GM23338 (cell line): ENCODE measurements at regions not wholly inside any gene's neighbourhood (a gene's known extent, or its start where the extent isn't known, plus 50 kb on each side); places are given as distances from the start of the nearest gene placed in this dataset.
A peak's percentile ranks its signal among the peaks of the same experiment; 100 is the strongest.

ENCODE experiments used
- ATAC-seq: fragments of 200-7000 bp; cut with Tn5 transposase; 3 replicates; pipeline ENCODE4 v1.9.1; 2020
- DNase-seq: peaks from one replicate; pipeline ENCODE4 v3.0.0-alpha.2; 2015; ENCODE audit warnings: low spot score
- H2AFZ ChIP-seq: fragments of 200-600 bp; sonication (generic); 2 replicates; pipeline ENCODE4 v1.8.0; 2016; ENCODE audit warnings: antibody characterized with exemption, mild to moderate bottlenecking, moderate library complexity
- H3F3A ChIP-seq: fragments of 200-600 bp; sonication (generic); replicated peaks from 2 replicates; pipeline ENCODE4 v1.8.0; 2017; ENCODE audit warnings: antibody characterized with exemption, mixed run types, low read depth
- H3K27ac ChIP-seq: fragments of 200-600 bp; sonication (generic); 2 replicates; pipeline ENCODE4 v1.6.1; 2016; ENCODE audit warnings: low read depth
- H3K27me3 ChIP-seq: fragments of 200-600 bp; sonication (generic); 2 replicates; pipeline ENCODE4 v1.8.0; 2016; ENCODE audit warnings: mild to moderate bottlenecking, mixed run types, moderate library complexity; ENCODE audit not compliant: insufficient read depth
- H3K36me3 ChIP-seq: fragments of 200-600 bp; sonication (generic); 2 replicates; pipeline ENCODE4 v1.8.0; 2016; ENCODE audit warnings: mild to moderate bottlenecking; ENCODE audit not compliant: insufficient read depth
- H3K4me1 ChIP-seq: fragments of 200-600 bp; sonication (generic); 2 replicates; pipeline ENCODE4 v1.8.0; 2016; ENCODE audit warnings: mild to moderate bottlenecking, moderate library complexity; ENCODE audit not compliant: insufficient read depth
- H3K4me2 ChIP-seq: fragments of 200-600 bp; sonication (generic); 2 replicates; pipeline ENCODE4 v1.7.1; 2017; ENCODE audit warnings: mixed run types
- H3K4me3 ChIP-seq: fragments of 200-600 bp; sonication (generic); 2 replicates; pipeline ENCODE4 v1.6.1; 2016; ENCODE audit warnings: mixed run types
- H3K79me2 ChIP-seq: fragments of 200-600 bp; sonication (generic); replicated peaks from 2 replicates; pipeline ENCODE4 v1.8.0; 2017; ENCODE audit warnings: mild to moderate bottlenecking; ENCODE audit not compliant: insufficient read depth
- H3K9me2 ChIP-seq: fragments of 200-600 bp; sonication (generic); 2 replicates; pipeline ENCODE4 v1.8.0; 2017; ENCODE audit not compliant: insufficient read depth
- H4K20me1 ChIP-seq: fragments of 200-600 bp; sonication (generic); replicated peaks from 2 replicates; pipeline ENCODE4 v1.8.0; 2017; ENCODE audit warnings: mild to moderate bottlenecking; ENCODE audit not compliant: insufficient read depth
- H3K27ac Mint-ChIP-seq: 2 replicates; pipeline ENCODE4 v1.8.0; 2020; ENCODE audit warnings: inconsistent platforms, mild to moderate bottlenecking, moderate library complexity, mixed read lengths
- H3K27me3 Mint-ChIP-seq: 3 replicates; pipeline ENCODE4 v1.8.0; 2022; ENCODE audit warnings: low read depth, mild to moderate bottlenecking, moderate library complexity, mixed read lengths, inconsistent platforms; ENCODE audit not compliant: insufficient read depth, poor library complexity
- H3K36me3 Mint-ChIP-seq: 3 replicates; pipeline ENCODE4 v1.8.0; 2021; ENCODE audit warnings: low read depth, mild to moderate bottlenecking, inconsistent platforms, moderate library complexity, mixed read lengths
- H3K4me1 Mint-ChIP-seq: 3 replicates; pipeline ENCODE4 v1.8.0; 2020; ENCODE audit warnings: mild to moderate bottlenecking, inconsistent platforms, mixed read lengths
- H3K4me3 Mint-ChIP-seq: 3 replicates; pipeline ENCODE4 v1.8.0; 2021; ENCODE audit warnings: moderate library complexity, mild to moderate bottlenecking, inconsistent platforms, mixed read lengths
- H3K9me3 Mint-ChIP-seq: 3 replicates; pipeline ENCODE4 v1.8.0; 2020; ENCODE audit warnings: moderate library complexity, mild to moderate bottlenecking, inconsistent platforms, mixed read lengths
- NANOG ChIP-seq: IDR thresholded peaks from 2 replicates; pipeline ENCODE4 v1.6.1; 2016; ENCODE audit warnings: antibody characterized with exemption, borderline replicate concordance
- POLR2AphosphoS5 ChIP-seq: IDR thresholded peaks from 2 replicates; pipeline ENCODE4 v1.6.1; 2016; ENCODE audit warnings: antibody characterized with exemption, low read depth
- ZNF331 ChIP-seq: fragments of 250-450 bp; sonication (Bioruptor Pico); IDR thresholded peaks from 2 replicates; pipeline ENCODE4 v1.5.0; 2020; ENCODE audit warnings: low read depth, mild to moderate bottlenecking, moderate library complexity
- TF ChIP-seq, protein P1 (sequence below): fragments of 250-450 bp; sonication (Bioruptor Pico); IDR thresholded peaks from 2 replicates; pipeline ENCODE4 v1.5.0; 2020; ENCODE audit warnings: mild to moderate bottlenecking, moderate library complexity

GRCh38 chr20:46810448-46811223 is 84.0 kb upstream of the EYA2 start:
- Mint-ChIP-seq H3K4me3 (peak overlapping the region; percentile 53), H3K9me3 (no peaks in the 10 kb centered on the region), H3K36me3 (no peaks in the 10 kb centered on the region), H3K27ac (no peak overlapping the region), H3K4me1 (peaks cover 25% of the 10 kb centered on the region), H3K27me3 (peaks cover 7% of the 10 kb centered on the region)
- DNase-seq (peak; percentile 18), ATAC-seq (peak; percentile 41)
- peak overlapping the region; percentile 60; the same call in 1 of the 2 replicates for H3K4me2 ChIP-seq
- H3K79me2 ChIP-seq: no peaks in the 10 kb centered on the region
- H3K27me3 ChIP-seq: peaks cover 13% of the 10 kb centered on the region
- H4K20me1 ChIP-seq: no peaks in the 10 kb centered on the region
- no peaks in the 10 kb centered on the region for H3K9me2 ChIP-seq
- no peak overlapping the region for H2AFZ ChIP-seq
- TF ChIP-seq NANOG (no peak), ZNF331 (CRISPR knock-in tag) (no peak), POLR2AphosphoS5 (no peak)
- TF ChIP-seq, protein P1, sequence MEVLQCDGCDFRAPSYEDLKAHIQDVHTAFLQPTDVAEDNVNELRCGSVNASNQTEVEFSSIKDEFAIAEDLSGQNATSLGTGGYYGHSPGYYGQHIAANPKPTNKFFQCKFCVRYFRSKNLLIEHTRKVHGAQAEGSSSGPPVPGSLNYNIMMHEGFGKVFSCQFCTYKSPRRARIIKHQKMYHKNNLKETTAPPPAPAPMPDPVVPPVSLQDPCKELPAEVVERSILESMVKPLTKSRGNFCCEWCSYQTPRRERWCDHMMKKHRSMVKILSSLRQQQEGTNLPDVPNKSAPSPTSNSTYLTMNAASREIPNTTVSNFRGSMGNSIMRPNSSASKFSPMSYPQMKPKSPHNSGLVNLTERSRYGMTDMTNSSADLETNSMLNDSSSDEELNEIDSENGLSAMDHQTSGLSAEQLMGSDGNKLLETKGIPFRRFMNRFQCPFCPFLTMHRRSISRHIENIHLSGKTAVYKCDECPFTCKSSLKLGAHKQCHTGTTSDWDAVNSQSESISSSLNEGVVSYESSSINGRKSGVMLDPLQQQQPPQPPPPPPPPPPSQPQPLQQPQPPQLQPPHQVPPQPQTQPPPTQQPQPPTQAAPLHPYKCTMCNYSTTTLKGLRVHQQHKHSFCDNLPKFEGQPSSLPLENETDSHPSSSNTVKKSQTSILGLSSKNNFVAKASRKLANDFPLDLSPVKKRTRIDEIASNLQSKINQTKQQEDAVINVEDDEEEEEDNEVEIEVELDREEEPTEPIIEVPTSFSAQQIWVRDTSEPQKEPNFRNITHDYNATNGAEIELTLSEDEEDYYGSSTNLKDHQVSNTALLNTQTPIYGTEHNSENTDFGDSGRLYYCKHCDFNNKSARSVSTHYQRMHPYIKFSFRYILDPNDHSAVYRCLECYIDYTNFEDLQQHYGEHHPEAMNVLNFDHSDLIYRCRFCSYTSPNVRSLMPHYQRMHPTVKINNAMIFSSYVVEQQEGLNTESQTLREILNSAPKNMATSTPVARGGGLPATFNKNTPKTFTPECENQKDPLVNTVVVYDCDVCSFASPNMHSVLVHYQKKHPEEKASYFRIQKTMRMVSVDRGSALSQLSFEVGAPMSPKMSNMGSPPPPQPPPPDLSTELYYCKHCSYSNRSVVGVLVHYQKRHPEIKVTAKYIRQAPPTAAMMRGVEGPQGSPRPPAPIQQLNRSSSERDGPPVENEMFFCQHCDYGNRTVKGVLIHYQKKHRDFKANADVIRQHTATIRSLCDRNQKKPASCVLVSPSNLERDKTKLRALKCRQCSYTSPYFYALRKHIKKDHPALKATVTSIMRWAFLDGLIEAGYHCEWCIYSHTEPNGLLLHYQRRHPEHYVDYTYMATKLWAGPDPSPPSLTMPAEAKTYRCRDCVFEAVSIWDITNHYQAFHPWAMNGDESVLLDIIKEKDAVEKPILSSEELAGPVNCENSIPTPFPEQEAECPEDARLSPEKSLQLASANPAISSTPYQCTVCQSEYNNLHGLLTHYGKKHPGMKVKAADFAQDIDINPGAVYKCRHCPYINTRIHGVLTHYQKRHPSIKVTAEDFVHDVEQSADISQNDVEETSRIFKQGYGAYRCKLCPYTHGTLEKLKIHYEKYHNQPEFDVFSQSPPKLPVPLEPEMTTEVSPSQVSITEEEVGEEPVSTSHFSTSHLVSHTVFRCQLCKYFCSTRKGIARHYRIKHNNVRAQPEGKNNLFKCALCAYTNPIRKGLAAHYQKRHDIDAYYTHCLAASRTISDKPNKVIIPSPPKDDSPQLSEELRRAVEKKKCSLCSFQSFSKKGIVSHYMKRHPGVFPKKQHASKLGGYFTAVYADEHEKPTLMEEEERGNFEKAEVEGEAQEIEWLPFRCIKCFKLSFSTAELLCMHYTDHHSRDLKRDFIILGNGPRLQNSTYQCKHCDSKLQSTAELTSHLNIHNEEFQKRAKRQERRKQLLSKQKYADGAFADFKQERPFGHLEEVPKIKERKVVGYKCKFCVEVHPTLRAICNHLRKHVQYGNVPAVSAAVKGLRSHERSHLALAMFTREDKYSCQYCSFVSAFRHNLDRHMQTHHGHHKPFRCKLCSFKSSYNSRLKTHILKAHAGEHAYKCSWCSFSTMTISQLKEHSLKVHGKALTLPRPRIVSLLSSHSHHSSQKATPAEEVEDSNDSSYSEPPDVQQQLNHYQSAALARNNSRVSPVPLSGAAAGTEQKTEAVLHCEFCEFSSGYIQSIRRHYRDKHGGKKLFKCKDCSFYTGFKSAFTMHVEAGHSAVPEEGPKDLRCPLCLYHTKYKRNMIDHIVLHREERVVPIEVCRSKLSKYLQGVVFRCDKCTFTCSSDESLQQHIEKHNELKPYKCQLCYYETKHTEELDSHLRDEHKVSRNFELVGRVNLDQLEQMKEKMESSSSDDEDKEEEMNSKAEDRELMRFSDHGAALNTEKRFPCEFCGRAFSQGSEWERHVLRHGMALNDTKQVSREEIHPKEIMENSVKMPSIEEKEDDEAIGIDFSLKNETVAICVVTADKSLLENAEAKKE (CRISPR knock-in tag): 0 out of 2 replicates have a peak, but pooled peaks have one; percentile 41
- H3K36me3 ChIP-seq: no peaks in the 10 kb centered on the region
- no peak overlapping the region for H3K27ac ChIP-seq
- H3K4me1 ChIP-seq: peaks cover 12% of the 10 kb centered on the region; the same call in 1 of the 2 replicates
- 0 out of 2 replicates have a peak, but pooled peaks cover 7% of the 10 kb centered on the region for H3F3A ChIP-seq
- peak overlapping the region; percentile 37; the same call in 1 of the 2 replicates for H3K4me3 ChIP-seq
